Astrocyte (in vitro differentiated cells and primary cell): ENCODE measurements at regions not wholly inside any gene's neighbourhood (a gene's known extent, or its start where the extent isn't known, plus 50 kb on each side); places are given as distances from the start of the nearest gene placed in this dataset.

ENCODE experiments used
- DNase-seq: peaks from one replicate; pipeline ENCODE4 v3.0.0-alpha.2; 2010; ENCODE audit warnings: low read depth
- FAIRE-seq: peaks from 2 replicates; lab custom pipeline; 2011; peaks lifted over from hg19 to GRCh38; lab: Jason Lieb, UNC
- H2AFZ ChIP-seq: 2 replicates; pipeline ENCODE4 v1.6.0; 2012; ENCODE audit warnings: low read depth, low read length, inconsistent platforms
- H3K27ac ChIP-seq: 2 replicates; pipeline ENCODE4 v1.5.1; 2011; ENCODE audit warnings: low read depth, low read length, inconsistent platforms
- H3K27me3 ChIP-seq: 2 replicates; pipeline ENCODE4 v1.6.0; 2011; ENCODE audit warnings: low read length, inconsistent platforms; ENCODE audit not compliant: insufficient read depth
- H3K36me3 ChIP-seq: 2 replicates; pipeline ENCODE4 v1.5.1; 2011; ENCODE audit warnings: low read length, inconsistent platforms; ENCODE audit not compliant: insufficient read depth
- H3K4me1 ChIP-seq: 2 replicates; pipeline ENCODE4 v1.5.1; 2011; ENCODE audit warnings: low read length, inconsistent platforms; ENCODE audit not compliant: insufficient read depth
- H3K4me2 ChIP-seq: 2 replicates; pipeline ENCODE4 v1.6.0; 2012; ENCODE audit warnings: low read length, inconsistent platforms
- H3K4me3 ChIP-seq: 2 replicates; pipeline ENCODE4 v1.5.1; 2011; ENCODE audit warnings: low read depth, mild to moderate bottlenecking, low read length, inconsistent platforms; ENCODE audit not compliant: insufficient read depth
- H3K79me2 ChIP-seq: 2 replicates; pipeline ENCODE4 v1.6.0; 2012; ENCODE audit warnings: mild to moderate bottlenecking, low read length, inconsistent platforms; ENCODE audit not compliant: insufficient read depth
- H3K9ac ChIP-seq: 2 replicates; pipeline ENCODE4 v1.6.0; 2012; ENCODE audit warnings: mild to moderate bottlenecking, low read length, inconsistent platforms
- H3K9me3 ChIP-seq: 2 replicates; pipeline ENCODE4 v1.5.1; 2012; ENCODE audit warnings: low read depth, mild to moderate bottlenecking, low read length, inconsistent platforms; ENCODE audit not compliant: insufficient read depth
- H4K20me1 ChIP-seq: 2 replicates; pipeline ENCODE4 v1.6.0; 2012; ENCODE audit warnings: low read length, inconsistent platforms; ENCODE audit not compliant: insufficient read depth
- H3K27ac Mint-ChIP-seq: one replicate; pipeline ENCODE4 v1.8.0; 2021; ENCODE audit warnings: mild to moderate bottlenecking, mixed read lengths; ENCODE audit not compliant: unreplicated experiment
- H3K27me3 Mint-ChIP-seq: one replicate; pipeline ENCODE4 v1.8.0; 2021; ENCODE audit warnings: low read depth, mixed read lengths; ENCODE audit not compliant: unreplicated experiment
- H3K36me3 Mint-ChIP-seq: one replicate; pipeline ENCODE4 v1.8.0; 2021; ENCODE audit warnings: low read depth, mixed read lengths; ENCODE audit not compliant: unreplicated experiment
- H3K4me1 Mint-ChIP-seq: one replicate; pipeline ENCODE4 v1.8.0; 2021; ENCODE audit warnings: low read depth, mixed read lengths; ENCODE audit not compliant: unreplicated experiment
- H3K4me3 Mint-ChIP-seq: one replicate; pipeline ENCODE4 v1.8.0; 2021; ENCODE audit warnings: mild to moderate bottlenecking, moderate library complexity, mixed read lengths; ENCODE audit not compliant: unreplicated experiment
- H3K9me3 Mint-ChIP-seq: one replicate; pipeline ENCODE4 v1.8.0; 2021; ENCODE audit warnings: mild to moderate bottlenecking, mixed read lengths; ENCODE audit not compliant: unreplicated experiment
- EZH2 ChIP-seq: IDR thresholded peaks from 2 replicates; pipeline ENCODE4 v1.6.1; 2012; ENCODE audit warnings: mild to moderate bottlenecking, low read length, inconsistent platforms; ENCODE audit not compliant: insufficient read depth
- TF ChIP-seq, protein P1 (sequence below): IDR thresholded peaks from 2 replicates; pipeline ENCODE4 v1.5.1; 2011; ENCODE audit warnings: low read depth, mild to moderate bottlenecking, inconsistent platforms, low read length, moderate library complexity; ENCODE audit not compliant: insufficient read depth

DNA sequence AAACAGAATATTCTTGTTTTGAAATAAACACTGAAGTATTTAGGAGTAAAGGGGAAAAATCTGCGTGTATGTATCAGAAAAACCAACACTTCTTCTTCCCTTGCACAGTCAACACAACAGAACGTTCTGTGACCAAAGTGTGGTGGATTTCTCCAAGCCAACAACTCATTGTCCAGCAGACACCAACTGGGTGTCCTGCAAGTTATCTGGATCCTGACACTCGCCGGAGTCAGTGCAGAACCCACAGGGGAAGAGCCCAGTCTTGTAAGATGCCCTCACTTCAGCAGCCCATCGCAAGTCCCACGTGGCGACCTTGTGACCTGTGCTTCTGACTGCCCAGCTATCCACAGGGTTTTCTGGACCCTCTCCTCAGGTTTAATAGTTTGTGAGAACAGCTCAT, 630.7 kb upstream of the ZFP42 start:
- no peak overlapping the region for H3K27ac Mint-ChIP-seq
- H3K4me1 Mint-ChIP-seq: no peaks in the 10 kb centered on the region
- DNase-seq: no peak
- Histone ChIP-seq H3K79me2 (no peaks in the 10 kb centered on the region), H2AFZ (no peak overlapping the region), H3K4me1 (no peaks in the 10 kb centered on the region), H3K27me3 (no peaks in the 10 kb centered on the region), H3K4me3 (no peak overlapping the region), H3K36me3 (no peaks in the 10 kb centered on the region), H3K9ac (no peak overlapping the region), H4K20me1 (no peaks in the 10 kb centered on the region), H3K4me2 (no peak overlapping the region), H3K9me3 (no peaks in the 10 kb centered on the region), H3K27ac (no peak overlapping the region)
- no peak for FAIRE-seq
- no peak overlapping the region for H3K4me3 Mint-ChIP-seq
- H3K36me3 Mint-ChIP-seq: peaks cover 2% of the 10 kb centered on the region
- no peak for TF ChIP-seq EZH2
- TF ChIP-seq, protein P1, sequence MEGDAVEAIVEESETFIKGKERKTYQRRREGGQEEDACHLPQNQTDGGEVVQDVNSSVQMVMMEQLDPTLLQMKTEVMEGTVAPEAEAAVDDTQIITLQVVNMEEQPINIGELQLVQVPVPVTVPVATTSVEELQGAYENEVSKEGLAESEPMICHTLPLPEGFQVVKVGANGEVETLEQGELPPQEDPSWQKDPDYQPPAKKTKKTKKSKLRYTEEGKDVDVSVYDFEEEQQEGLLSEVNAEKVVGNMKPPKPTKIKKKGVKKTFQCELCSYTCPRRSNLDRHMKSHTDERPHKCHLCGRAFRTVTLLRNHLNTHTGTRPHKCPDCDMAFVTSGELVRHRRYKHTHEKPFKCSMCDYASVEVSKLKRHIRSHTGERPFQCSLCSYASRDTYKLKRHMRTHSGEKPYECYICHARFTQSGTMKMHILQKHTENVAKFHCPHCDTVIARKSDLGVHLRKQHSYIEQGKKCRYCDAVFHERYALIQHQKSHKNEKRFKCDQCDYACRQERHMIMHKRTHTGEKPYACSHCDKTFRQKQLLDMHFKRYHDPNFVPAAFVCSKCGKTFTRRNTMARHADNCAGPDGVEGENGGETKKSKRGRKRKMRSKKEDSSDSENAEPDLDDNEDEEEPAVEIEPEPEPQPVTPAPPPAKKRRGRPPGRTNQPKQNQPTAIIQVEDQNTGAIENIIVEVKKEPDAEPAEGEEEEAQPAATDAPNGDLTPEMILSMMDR: no peak
- no peaks in the 10 kb centered on the region for H3K9me3 Mint-ChIP-seq
- no peaks in the 10 kb centered on the region for H3K27me3 Mint-ChIP-seq

DNA sequence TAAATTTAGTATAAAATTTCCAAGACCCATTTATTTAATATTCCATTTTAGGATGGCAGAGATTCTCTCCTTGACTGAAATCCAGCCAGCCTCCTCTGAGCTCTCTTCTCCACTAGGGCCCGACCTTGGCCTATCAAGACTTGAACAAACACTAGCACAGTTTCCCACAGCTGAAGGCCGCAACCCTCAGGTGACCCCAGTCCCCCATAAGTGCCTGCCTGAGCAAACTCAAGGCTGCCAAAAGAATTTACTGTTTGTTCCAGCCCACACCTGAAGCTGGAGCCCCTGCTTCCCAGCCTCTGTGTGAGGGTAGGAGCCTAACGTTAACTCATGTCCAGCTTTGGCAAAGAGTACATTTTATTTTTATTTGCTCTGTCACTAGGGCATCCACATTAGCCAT, 629.0 kb upstream of the ZFP42 start:
- no peak overlapping the region for H3K27ac ChIP-seq
- H3K4me2 ChIP-seq: no peak overlapping the region
- H3K79me2 ChIP-seq: no peaks in the 10 kb centered on the region
- H3K27ac Mint-ChIP-seq: no peak overlapping the region
- H2AFZ ChIP-seq: no peak overlapping the region
- H3K4me1 ChIP-seq: no peaks in the 10 kb centered on the region
- H3K4me1 Mint-ChIP-seq: no peaks in the 10 kb centered on the region
- H3K4me3 Mint-ChIP-seq: no peak overlapping the region
- no peaks in the 10 kb centered on the region for H3K27me3 Mint-ChIP-seq
- no peaks in the 10 kb centered on the region for H4K20me1 ChIP-seq
- H3K9ac ChIP-seq: no peak overlapping the region
- H3K36me3 ChIP-seq: no peaks in the 10 kb centered on the region
- H3K9me3 ChIP-seq: no peaks in the 10 kb centered on the region
- peaks cover 2% of the 10 kb centered on the region for H3K36me3 Mint-ChIP-seq
- no peaks in the 10 kb centered on the region for H3K27me3 ChIP-seq
- no peak for DNase-seq
- TF ChIP-seq EZH2: no peak
- TF ChIP-seq, protein P1: no peak
- H3K4me3 ChIP-seq: no peak overlapping the region
- no peak for FAIRE-seq
- no peaks in the 10 kb centered on the region for H3K9me3 Mint-ChIP-seq

DNA sequence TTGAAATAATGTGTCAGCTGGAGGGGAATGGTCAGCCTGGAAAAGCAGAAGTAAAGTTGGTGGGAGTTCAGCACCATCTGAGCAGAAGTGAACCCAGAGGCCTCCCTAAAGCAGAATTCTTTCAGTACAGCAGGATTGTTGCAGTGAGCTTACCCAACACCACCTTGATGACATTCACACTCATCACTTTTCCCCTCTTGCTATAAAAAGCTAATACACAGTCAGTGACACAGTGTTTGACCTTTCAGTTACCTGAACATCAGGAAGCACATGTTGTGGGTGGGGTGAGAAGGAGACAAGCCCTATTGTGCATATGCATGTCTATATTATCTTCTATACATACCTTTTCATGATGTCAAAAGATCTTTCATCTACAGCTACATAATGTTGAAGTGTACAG, 624.7 kb upstream of the ZFP42 start:
- H3K27me3 Mint-ChIP-seq: no peaks in the 10 kb centered on the region
- FAIRE-seq: no peak
- H3K27ac Mint-ChIP-seq: no peak overlapping the region
- TF ChIP-seq, protein P1: no peak
- no peak for TF ChIP-seq EZH2
- no peaks in the 10 kb centered on the region for H3K9me3 Mint-ChIP-seq
- H3K27me3 ChIP-seq: no peaks in the 10 kb centered on the region
- no peaks in the 10 kb centered on the region for H3K9me3 ChIP-seq
- DNase-seq: no peak
- H3K36me3 ChIP-seq: no peaks in the 10 kb centered on the region
- no peaks in the 10 kb centered on the region for H4K20me1 ChIP-seq
- no peak overlapping the region for H3K27ac ChIP-seq
- H3K9ac ChIP-seq: no peak overlapping the region
- H3K4me2 ChIP-seq: no peak overlapping the region
- no peaks in the 10 kb centered on the region for H3K4me1 ChIP-seq
- H3K4me3 Mint-ChIP-seq: no peak overlapping the region
- no peak overlapping the region for H3K4me3 ChIP-seq
- peaks cover 2% of the 10 kb centered on the region for H3K36me3 Mint-ChIP-seq
- H2AFZ ChIP-seq: no peak overlapping the region
- H3K4me1 Mint-ChIP-seq: no peaks in the 10 kb centered on the region
- no peaks in the 10 kb centered on the region for H3K79me2 ChIP-seq
